CD14-positive monocyte (primary cell): ENCODE measurements at regions not wholly inside any gene's neighbourhood (a gene's known extent, or its start where the extent isn't known, plus 50 kb on each side); places are given as distances from the start of the nearest gene placed in this dataset.

ENCODE experiments used
- DNase-seq, 3 donors: peaks; one replicate each; pipeline ENCODE4 v3.0.0-alpha.2; 2011 to 2022
- H2AFZ ChIP-seq: 2 replicates; pipeline ENCODE4 v1.6.0; 2012; ENCODE audit warnings: mild to moderate bottlenecking, low read depth, low read length, inconsistent platforms; ENCODE audit not compliant: insufficient read depth, poor library complexity, severe bottlenecking
- H3K27ac ChIP-seq, 2 donors: 1 replicate in 1 of 2; 2 replicates in 1 of 2; pipeline ENCODE4 v1.5.1; 2012 to 2013; ENCODE audit warnings: low read length in 2 of 2, control low read depth in 1 of 2, inconsistent platforms in 1 of 2, low read depth in 1 of 2, mild to moderate bottlenecking in 1 of 2
- H3K27me3 ChIP-seq, 2 donors: one replicate each; pipeline versions ENCODE4 v1.6.0 to v1.6.1; 2011 to 2013; ENCODE audit warnings: low read length in 2 of 2; ENCODE audit not compliant: control insufficient read depth in 2 of 2, insufficient read depth in 2 of 2
- H3K36me3 ChIP-seq, 2 donors: replicated peaks in 1 of 2; 1 replicate in 1 of 2; 2 replicates in 1 of 2; pipeline versions ENCODE4 v1.5.1 to v1.6.1; 2012 to 2013; ENCODE audit warnings: low read length in 2 of 2, control low read depth in 1 of 2, inconsistent platforms in 1 of 2, mild to moderate bottlenecking in 1 of 2; ENCODE audit not compliant: insufficient read depth in 2 of 2, control insufficient read depth in 1 of 2
- H3K4me1 ChIP-seq, 2 donors: 1 replicate in 1 of 2; 2 replicates in 1 of 2; pipeline versions ENCODE4 v1.5.1 to v1.6.1; 2012 to 2013; ENCODE audit warnings: low read length in 2 of 2, control low read depth in 1 of 2, inconsistent platforms in 1 of 2, mild to moderate bottlenecking in 1 of 2, moderate library complexity in 1 of 2; ENCODE audit not compliant: insufficient read depth in 2 of 2, control insufficient read depth in 1 of 2
- H3K4me2 ChIP-seq: replicated peaks from 2 replicates; pipeline ENCODE3; 2012; ENCODE audit warnings: low read length, moderate library complexity, mild to moderate bottlenecking; ENCODE audit not compliant: poor library complexity, severe bottlenecking; ENCODE audit errors: extremely low read depth
- H3K4me3 ChIP-seq, 3 experiments: fragments of 200-600 bp in 1 of 3; sonication (generic) in 1 of 3; replicated peaks in 1 of 3; 1 replicate in 2 of 3; 2 replicates in 1 of 3; pipeline ENCODE4 v1.5.1; 2011 to 2013; ENCODE audit warnings: low read length in 3 of 3, mild to moderate bottlenecking in 3 of 3, control low read depth in 2 of 3, low read depth in 2 of 3, inconsistent platforms in 1 of 3, moderate library complexity in 1 of 3
- H3K79me2 ChIP-seq: 2 replicates; pipeline ENCODE4 v1.6.0; 2012; ENCODE audit warnings: mild to moderate bottlenecking, control low read depth, inconsistent platforms, low read length, moderate library complexity; ENCODE audit not compliant: insufficient read depth
- H3K9ac ChIP-seq: 2 replicates; pipeline ENCODE4 v1.6.0; 2017; ENCODE audit warnings: low read length, mild to moderate bottlenecking; ENCODE audit not compliant: insufficient read depth, poor library complexity, severe bottlenecking
- H3K9me3 ChIP-seq, 2 donors: replicated peaks in 1 of 2; 1 replicate in 1 of 2; 2 replicates in 1 of 2; pipeline versions ENCODE4 v1.5.1 to v1.6.1; 2012 to 2013; ENCODE audit warnings: low read length in 2 of 2, control low read depth in 1 of 2; ENCODE audit not compliant: control insufficient read depth in 1 of 2, insufficient read depth in 1 of 2
- H4K20me1 ChIP-seq: 2 replicates; pipeline ENCODE4 v1.6.0; 2012; ENCODE audit warnings: mild to moderate bottlenecking, low read length, control low read depth, moderate library complexity; ENCODE audit not compliant: insufficient read depth
- H3K27ac Mint-ChIP-seq, 7 donors: one replicate each; pipeline ENCODE4 v1.8.0; 2020; ENCODE audit warnings: mild to moderate bottlenecking in 7 of 7, mixed read lengths in 7 of 7, moderate library complexity in 6 of 7, inconsistent platforms in 2 of 7
- H3K27me3 Mint-ChIP-seq, 3 donors: one replicate each; pipeline ENCODE4 v1.8.0; 2021 to 2022; ENCODE audit warnings: low read depth in 3 of 3, mild to moderate bottlenecking in 3 of 3, mixed read lengths in 3 of 3, moderate library complexity in 3 of 3, inconsistent platforms in 1 of 3
- H3K36me3 Mint-ChIP-seq, 2 donors: one replicate each; pipeline ENCODE4 v1.8.0; 2020; ENCODE audit warnings: mixed read lengths in 2 of 2, inconsistent platforms in 1 of 2, mild to moderate bottlenecking in 1 of 2
- H3K4me1 Mint-ChIP-seq: one replicate; pipeline ENCODE4 v1.8.0; 2020; ENCODE audit warnings: mild to moderate bottlenecking, mixed read lengths
- H3K4me3 Mint-ChIP-seq, 2 donors: one replicate each; pipeline ENCODE4 v1.8.0; 2020; ENCODE audit warnings: mild to moderate bottlenecking in 2 of 2, mixed read lengths in 2 of 2, moderate library complexity in 1 of 2
- H3K9me3 Mint-ChIP-seq, 7 donors: one replicate each; pipeline ENCODE4 v1.8.0; 2020 to 2022; ENCODE audit warnings: mixed read lengths in 7 of 7, mild to moderate bottlenecking in 6 of 7, moderate library complexity in 6 of 7, inconsistent platforms in 2 of 7
- CTCF ChIP-seq: fragments of 200-600 bp; IDR thresholded peaks from one replicate; pipeline ENCODE4 v1.8.0; 2022; ENCODE audit warnings: antibody characterized with exemption, mild to moderate bottlenecking
- WGBS: methylation state at CpG from one replicate; pipeline ENCODE4 v1.1.5; 2013; ENCODE audit warnings: missing lambda C conversion rate; ENCODE audit not compliant: insufficient coverage; 5-methylcytosine and 5-hydroxymethylcytosine counted together
- intact Hi-C, 2 donors: fragments of 100-400 bp; cut with micrococcal nuclease; formaldehyde crosslinking; loops; one replicate each; pipeline versions ENCODE4 v1.15.0 to v1.15.1; 2023

- no peak overlapping the region for H3K4me2 ChIP-seq
- Mint-ChIP-seq H3K4me3 (no peak overlapping the region), H3K27me3 (peaks cover 13 to 22% (median 15%) of the 10 kb centered on the region in 3 donors), H3K27ac (no peak overlapping the region), H3K9me3 (no peaks in the 10 kb centered on the region), H3K4me1 (peaks cover 18% of the 10 kb centered on the region), H3K36me3 (no peaks in the 10 kb centered on the region)
- H3K9me3 ChIP-seq: no peaks in the 10 kb centered on the region
- H3K4me1 ChIP-seq: no peaks in the 10 kb centered on the region
- WGBS: 50% methylated on average over 3 of the region's 4 CpGs
- no peaks in the 10 kb centered on the region for H3K27me3 ChIP-seq
- no peak overlapping the region for H3K27ac ChIP-seq
- H3K4me3 ChIP-seq: no peak overlapping the region
- TF ChIP-seq CTCF: no peak
- H4K20me1 ChIP-seq: no peaks in the 10 kb centered on the region
- intact Hi-C loops: no loop called here
- H3K79me2 ChIP-seq: no peaks in the 10 kb centered on the region
- no peaks in the 10 kb centered on the region for H3K36me3 ChIP-seq
- H2AFZ ChIP-seq: no peak overlapping the region
- H3K9ac ChIP-seq: no peak overlapping the region
- no peak for DNase-seq
Observed at GRCh38 chr6:33908025-33908424, 104.2 kb upstream of the MLN start.

- Mint-ChIP-seq H3K4me3 (no peak overlapping the region), H3K36me3 (no peaks in the 10 kb centered on the region), H3K27ac (no peak overlapping the region), H3K4me1 (peaks cover 25% of the 10 kb centered on the region), H3K9me3 (no peaks in the 10 kb centered on the region), H3K27me3 (peaks cover 11 to 18% (median 15%) of the 10 kb centered on the region in 3 donors)
- intact Hi-C loops: no loop called here
- Histone ChIP-seq H3K9me3 (no peaks in the 10 kb centered on the region), H3K27ac (no peak overlapping the region), H3K79me2 (no peaks in the 10 kb centered on the region), H3K9ac (no peak overlapping the region), H3K36me3 (no peaks in the 10 kb centered on the region), H2AFZ (no peak overlapping the region), H3K4me2 (no peak overlapping the region), H3K27me3 (no peaks in the 10 kb centered on the region), H3K4me1 (no peaks in the 10 kb centered on the region), H3K4me3 (no peak overlapping the region), H4K20me1 (no peaks in the 10 kb centered on the region)
- WGBS: 73% methylated on average over 5 of the region's 5 CpGs
- TF ChIP-seq CTCF: no peak
- DNase-seq: no peak
Observed at GRCh38 chr6:33907227-33907626, 103.4 kb upstream of the MLN start.
